GM06990 (cell line): ENCODE measurements at regions not wholly inside any gene's neighbourhood (a gene's known extent, or its start where the extent isn't known, plus 50 kb on each side); places are given as distances from the start of the nearest gene placed in this dataset.

Experiments
- DNase-seq: peaks from one replicate; pipeline ENCODE4 v3.0.0-alpha.2; 2011; ENCODE audit not compliant: insufficient read length; ENCODE audit errors: extremely low read depth
- H3K27me3 ChIP-seq: replicated peaks from 2 replicates; pipeline ENCODE4 v1.6.0; 2011; ENCODE audit warnings: low read length; ENCODE audit not compliant: control insufficient read depth, insufficient read depth
- H3K36me3 ChIP-seq: 2 replicates; pipeline ENCODE4 v1.5.1; 2011; ENCODE audit warnings: low read length; ENCODE audit not compliant: control insufficient read depth, insufficient read depth
- H3K4me3 ChIP-seq: replicated peaks from 2 replicates; pipeline ENCODE4 v1.5.1; 2011; ENCODE audit warnings: low read depth, mild to moderate bottlenecking, control low read depth, low read length
- TF ChIP-seq, protein P1 (sequence below): IDR thresholded peaks from 2 replicates; pipeline ENCODE4 v1.5.1; 2011; ENCODE audit warnings: low read length, control low read depth, mild to moderate bottlenecking, inconsistent platforms; ENCODE audit not compliant: insufficient read depth, poor library complexity, severe bottlenecking

DNA sequence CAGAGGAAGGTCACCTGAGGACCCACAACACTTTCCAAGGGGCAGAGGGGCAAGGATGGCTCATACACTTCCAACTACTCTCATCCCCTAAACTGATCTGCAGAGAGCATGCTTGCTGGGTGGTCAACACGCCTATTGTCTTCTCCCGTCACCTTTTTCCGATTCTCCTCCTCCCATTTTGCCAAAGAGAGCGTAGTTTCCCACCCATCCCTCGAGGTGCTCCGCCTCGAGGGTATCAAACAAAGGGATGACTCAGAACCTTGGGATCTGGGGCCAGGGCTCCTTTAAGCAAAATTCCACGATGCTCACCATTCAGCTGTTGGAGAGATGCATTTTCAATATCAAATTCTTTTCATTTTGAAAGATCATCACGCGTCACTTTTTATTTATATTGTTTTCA lies 507.5 kb upstream of the SULF2 start:
- TF ChIP-seq, protein P1, sequence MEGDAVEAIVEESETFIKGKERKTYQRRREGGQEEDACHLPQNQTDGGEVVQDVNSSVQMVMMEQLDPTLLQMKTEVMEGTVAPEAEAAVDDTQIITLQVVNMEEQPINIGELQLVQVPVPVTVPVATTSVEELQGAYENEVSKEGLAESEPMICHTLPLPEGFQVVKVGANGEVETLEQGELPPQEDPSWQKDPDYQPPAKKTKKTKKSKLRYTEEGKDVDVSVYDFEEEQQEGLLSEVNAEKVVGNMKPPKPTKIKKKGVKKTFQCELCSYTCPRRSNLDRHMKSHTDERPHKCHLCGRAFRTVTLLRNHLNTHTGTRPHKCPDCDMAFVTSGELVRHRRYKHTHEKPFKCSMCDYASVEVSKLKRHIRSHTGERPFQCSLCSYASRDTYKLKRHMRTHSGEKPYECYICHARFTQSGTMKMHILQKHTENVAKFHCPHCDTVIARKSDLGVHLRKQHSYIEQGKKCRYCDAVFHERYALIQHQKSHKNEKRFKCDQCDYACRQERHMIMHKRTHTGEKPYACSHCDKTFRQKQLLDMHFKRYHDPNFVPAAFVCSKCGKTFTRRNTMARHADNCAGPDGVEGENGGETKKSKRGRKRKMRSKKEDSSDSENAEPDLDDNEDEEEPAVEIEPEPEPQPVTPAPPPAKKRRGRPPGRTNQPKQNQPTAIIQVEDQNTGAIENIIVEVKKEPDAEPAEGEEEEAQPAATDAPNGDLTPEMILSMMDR = no peak
- peaks cover 2% of the 10 kb centered on the region for H3K27me3 ChIP-seq
- H3K4me3 ChIP-seq = no peak overlapping the region
- H3K36me3 ChIP-seq = no peaks in the 10 kb centered on the region
- no peak for DNase-seq

DNA sequence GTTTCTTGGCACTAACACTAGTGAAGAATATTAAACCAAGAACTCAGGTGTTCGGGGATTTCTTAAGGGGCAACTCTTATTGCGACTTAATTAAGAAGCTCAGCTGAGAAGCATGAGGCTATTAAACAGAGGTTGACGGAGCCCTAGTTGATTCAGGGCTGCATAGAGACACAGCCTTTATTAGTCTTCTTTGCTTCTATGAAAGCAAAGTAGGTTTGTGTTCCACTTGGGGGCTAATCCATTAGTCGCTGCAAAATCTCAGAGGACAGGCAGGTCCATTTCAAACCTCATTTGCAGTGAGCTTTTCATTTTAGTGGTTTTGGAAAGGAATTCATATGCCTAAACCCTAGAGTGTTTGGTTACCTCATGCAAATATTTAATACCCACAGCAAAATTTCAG lies 506.6 kb upstream of the SULF2 start:
- no peak for DNase-seq
- TF ChIP-seq, protein P1 = no peak
- Histone ChIP-seq H3K36me3 (no peaks in the 10 kb centered on the region), H3K4me3 (no peak overlapping the region), H3K27me3 (peaks cover 3% of the 10 kb centered on the region)

DNA sequence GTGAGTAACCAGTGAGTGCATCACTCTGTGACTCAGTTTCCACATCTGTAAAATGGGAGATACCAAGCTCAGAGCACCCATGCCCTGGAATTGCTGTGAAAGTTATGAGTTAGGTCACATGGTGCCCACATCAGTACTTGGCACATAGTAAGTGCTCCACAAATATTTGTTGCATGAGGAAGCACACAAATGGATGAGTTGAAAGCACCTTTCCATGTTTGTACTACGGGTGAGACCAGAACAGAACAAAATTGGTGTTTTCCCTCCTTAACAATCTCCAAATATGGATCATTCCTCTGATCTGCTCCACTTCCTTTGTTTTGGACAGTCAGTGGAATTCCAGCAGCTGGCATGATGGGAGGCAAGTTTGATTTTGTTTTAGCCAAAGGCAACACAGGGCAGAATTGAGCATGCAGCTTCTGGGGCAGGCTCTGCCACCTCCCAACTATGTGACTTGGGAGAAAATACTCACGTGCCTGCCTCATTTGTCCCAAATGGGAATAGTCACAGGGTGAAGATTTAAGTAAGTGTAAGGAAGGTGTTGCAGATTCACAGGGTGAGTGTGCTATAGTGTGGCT lies 503.7 kb upstream of the SULF2 start:
- H3K36me3 ChIP-seq = no peaks in the 10 kb centered on the region
- TF ChIP-seq, protein P1 = no peak

DNA sequence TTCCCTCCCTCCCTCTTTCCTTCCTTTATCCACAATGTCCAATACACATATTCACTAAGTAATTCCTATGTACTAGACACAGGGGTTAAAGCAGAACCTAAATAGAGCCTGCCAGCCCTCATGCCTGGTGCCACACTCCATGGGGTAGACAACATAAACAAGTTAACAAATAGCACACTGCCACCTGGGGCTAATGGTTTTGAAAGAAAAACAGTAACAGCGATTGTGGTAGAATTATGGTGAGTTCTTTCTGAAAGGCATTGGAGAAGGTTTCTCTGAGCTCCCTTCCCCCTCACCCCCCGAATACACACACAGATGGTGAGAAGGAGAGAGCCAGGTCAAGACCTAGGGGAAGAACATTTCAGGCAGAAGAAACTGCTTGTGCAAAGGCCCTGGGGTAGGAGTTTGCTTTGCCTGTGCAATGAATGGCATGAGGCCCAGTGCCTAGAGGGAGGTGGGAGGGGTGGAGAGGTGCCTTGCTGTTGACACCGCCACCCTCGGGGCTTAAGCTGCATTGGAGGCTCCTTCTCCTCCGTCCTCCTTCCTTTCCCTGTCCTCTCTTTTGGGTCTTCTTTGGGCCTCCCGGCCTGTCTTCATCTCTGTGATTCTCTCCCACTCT lies 502.4 kb upstream of the SULF2 start:
- peaks cover 2% of the 10 kb centered on the region for H3K27me3 ChIP-seq
- no peaks in the 10 kb centered on the region for H3K36me3 ChIP-seq
- TF ChIP-seq, protein P1 = no peak
- no peak for DNase-seq
- no peak overlapping the region for H3K4me3 ChIP-seq

More for the DNA sequence above, 503.7 kb upstream of the SULF2 start:
- H3K27me3 ChIP-seq = peaks cover 2% of the 10 kb centered on the region
- H3K4me3 ChIP-seq = no peak overlapping the region
- no peak for DNase-seq

DNA sequence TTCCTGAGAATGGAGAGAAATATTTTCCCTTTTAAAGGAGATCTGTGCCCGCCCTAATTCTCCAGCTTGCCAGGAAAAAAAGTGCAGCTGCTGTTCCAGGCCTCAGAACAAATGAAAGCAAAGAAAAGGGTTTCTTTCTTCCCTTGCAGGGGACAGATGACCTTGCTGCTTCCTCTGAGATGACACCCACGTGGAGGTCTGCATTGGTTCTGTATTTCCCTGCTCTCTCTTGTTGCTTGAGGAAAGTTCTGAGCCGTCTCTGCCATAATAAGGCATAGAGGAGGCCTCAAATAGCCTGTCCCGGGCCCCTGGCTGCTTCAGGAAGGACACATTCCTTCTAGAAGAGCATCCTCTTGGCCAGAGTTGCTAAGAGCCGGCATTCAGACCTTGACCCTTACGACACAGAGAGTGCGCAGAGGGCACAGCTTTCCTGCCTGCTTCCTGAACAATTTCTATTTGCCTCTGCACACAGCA lies 501.8 kb upstream of the SULF2 start:
- peaks cover 2% of the 10 kb centered on the region for H3K27me3 ChIP-seq
- no peak for DNase-seq
- TF ChIP-seq, protein P1 = no peak

More for the DNA sequence above, 501.8 kb upstream of the SULF2 start:
- Histone ChIP-seq H3K36me3 (no peaks in the 10 kb centered on the region), H3K4me3 (no peak overlapping the region)
